WERI-Rb-1 (cell line): ENCODE measurements at regions not wholly inside any gene's neighbourhood (a gene's known extent, or its start where the extent isn't known, plus 50 kb on each side); places are given as distances from the start of the nearest gene placed in this dataset.

Experiments
- DNase-seq: peaks from one replicate; pipeline ENCODE4 v3.0.0-alpha.2; 2020
- H3K27ac ChIP-seq: fragments of 250-450 bp; sonication (Bioruptor Pico); 2 replicates; pipeline ENCODE4 v1.5.1; 2020; ENCODE audit warnings: mild to moderate bottlenecking, moderate library complexity
- H3K27me3 ChIP-seq: fragments of 250-450 bp; sonication (Bioruptor Pico); 2 replicates; pipeline ENCODE4 v1.5.1; 2021; ENCODE audit warnings: mild to moderate bottlenecking, low read depth, moderate library complexity; ENCODE audit not compliant: insufficient read depth, severe bottlenecking
- H3K36me3 ChIP-seq: fragments of 250-450 bp; sonication (Bioruptor Pico); 2 replicates; pipeline ENCODE4 v1.5.1; 2020; ENCODE audit warnings: mild to moderate bottlenecking, moderate library complexity
- H3K4me3 ChIP-seq: 2 replicates; pipeline ENCODE4 v1.5.1; 2011; ENCODE audit warnings: low read depth, mild to moderate bottlenecking, control low read depth, low read length
- H3K9me3 ChIP-seq: fragments of 250-450 bp; sonication (Bioruptor Pico); 2 replicates; pipeline ENCODE4 v1.5.1; 2021; ENCODE audit warnings: mild to moderate bottlenecking, moderate library complexity; ENCODE audit not compliant: severe bottlenecking
- TF ChIP-seq, protein P1 (sequence below): IDR thresholded peaks from 2 replicates; pipeline ENCODE4 v1.5.1; 2011; ENCODE audit warnings: low read depth, mild to moderate bottlenecking, control low read depth, inconsistent platforms, low read length

DNA sequence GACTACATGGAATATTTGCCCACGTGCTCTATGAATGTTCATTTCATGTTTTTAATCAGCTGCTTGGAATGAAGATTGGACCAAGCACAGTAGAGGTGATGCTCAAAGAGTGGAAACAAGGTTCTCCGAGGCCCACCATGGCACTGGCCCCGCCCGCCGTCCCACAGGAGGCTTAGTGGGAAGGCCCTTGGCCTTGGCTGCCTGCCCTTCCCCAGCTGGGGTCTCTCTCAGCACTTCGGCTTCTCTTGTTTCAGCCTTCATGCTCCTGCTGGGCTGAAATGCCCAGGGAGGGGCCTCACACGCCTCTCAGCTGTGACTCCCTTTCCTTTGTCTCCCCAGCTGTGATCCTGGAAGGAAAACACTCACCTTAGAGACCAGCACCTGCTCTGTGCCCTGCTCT lies 833.2 kb downstream of the GALR1 start:
- H3K4me3 ChIP-seq, result no peak overlapping the region
- TF ChIP-seq, protein P1, sequence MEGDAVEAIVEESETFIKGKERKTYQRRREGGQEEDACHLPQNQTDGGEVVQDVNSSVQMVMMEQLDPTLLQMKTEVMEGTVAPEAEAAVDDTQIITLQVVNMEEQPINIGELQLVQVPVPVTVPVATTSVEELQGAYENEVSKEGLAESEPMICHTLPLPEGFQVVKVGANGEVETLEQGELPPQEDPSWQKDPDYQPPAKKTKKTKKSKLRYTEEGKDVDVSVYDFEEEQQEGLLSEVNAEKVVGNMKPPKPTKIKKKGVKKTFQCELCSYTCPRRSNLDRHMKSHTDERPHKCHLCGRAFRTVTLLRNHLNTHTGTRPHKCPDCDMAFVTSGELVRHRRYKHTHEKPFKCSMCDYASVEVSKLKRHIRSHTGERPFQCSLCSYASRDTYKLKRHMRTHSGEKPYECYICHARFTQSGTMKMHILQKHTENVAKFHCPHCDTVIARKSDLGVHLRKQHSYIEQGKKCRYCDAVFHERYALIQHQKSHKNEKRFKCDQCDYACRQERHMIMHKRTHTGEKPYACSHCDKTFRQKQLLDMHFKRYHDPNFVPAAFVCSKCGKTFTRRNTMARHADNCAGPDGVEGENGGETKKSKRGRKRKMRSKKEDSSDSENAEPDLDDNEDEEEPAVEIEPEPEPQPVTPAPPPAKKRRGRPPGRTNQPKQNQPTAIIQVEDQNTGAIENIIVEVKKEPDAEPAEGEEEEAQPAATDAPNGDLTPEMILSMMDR, result no peak

DNA sequence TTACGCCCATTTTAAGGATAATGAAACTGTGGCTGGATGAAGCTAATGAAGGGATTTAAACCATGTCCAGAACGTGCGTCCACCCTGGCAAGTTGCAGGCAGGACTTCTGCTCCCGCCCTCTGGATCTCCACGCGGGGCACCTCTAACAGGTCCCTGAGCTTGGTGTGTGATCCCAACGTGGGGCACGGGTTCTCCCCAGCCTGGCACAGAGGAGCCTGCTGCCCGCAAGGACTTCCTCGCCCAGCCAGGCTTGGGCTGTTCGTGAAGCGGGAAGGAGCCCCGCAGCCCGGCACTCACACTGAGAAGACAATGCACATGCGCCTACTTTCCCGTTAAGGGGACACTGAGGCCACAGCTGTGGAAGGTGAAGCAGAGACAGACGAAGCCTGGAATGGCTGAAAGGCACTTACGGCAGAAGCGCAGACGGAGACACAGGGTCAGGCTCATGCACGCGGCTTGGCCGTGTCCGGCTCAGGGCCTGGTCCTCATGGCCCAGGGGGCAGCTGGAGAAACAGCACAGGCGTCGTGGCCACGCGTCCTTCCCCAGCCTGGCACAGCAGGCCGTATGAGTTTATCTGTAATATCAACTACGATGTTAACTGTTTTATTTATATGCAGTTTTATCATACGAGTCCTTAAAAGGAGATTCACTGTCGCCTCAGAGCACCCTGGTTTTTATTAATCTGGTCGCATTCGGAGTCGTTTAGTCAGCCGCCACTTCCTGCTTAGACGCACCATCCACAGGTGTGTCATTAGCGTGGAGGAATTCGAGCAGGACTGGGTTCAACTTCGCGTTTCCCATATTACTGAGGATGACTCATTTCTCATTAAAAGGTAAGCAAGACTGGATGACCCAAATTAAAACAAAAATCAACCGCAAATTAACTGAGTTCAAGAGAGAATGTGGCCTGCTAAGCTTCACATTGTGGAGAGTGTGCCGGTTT lies 835.9 kb downstream of the GALR1 start:
- Histone ChIP-seq H3K4me3 (no peak overlapping the region), H3K9me3 (no peaks in the 10 kb centered on the region), H3K36me3 (no peaks in the 10 kb centered on the region), H3K27ac (no peak overlapping the region), H3K27me3 (no peaks in the 10 kb centered on the region)
- TF ChIP-seq, protein P1, result no peak
- no peak for DNase-seq

More for the DNA sequence above, 833.2 kb downstream of the GALR1 start:
- Histone ChIP-seq H3K27ac (no peak overlapping the region), H3K27me3 (no peaks in the 10 kb centered on the region), H3K9me3 (no peaks in the 10 kb centered on the region), H3K36me3 (no peaks in the 10 kb centered on the region)
- DNase-seq, result no peak

DNA sequence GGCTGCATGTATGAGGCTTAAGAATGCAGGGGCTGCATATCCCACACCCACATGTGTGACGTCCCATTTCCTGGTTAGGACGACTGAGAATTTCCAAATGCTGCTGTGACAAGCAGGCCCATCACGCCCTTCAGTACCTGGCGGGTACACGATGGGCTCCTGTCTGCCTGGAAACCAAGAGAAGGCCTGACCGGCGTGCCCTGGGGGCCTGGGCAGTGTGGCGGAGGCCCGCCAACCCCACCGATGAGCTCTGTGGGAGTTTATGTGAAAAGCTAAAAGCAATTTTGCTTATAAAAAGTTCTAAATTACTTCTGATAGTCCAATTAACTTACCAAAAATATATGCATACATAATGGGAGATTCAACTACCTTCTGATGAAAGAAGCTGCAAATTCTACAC lies 837.3 kb downstream of the GALR1 start:
- no peak for DNase-seq
- no peak overlapping the region for H3K4me3 ChIP-seq
- TF ChIP-seq, protein P1, result no peak
- H3K27ac ChIP-seq, result no peak overlapping the region
- H3K27me3 ChIP-seq, result no peaks in the 10 kb centered on the region
- no peaks in the 10 kb centered on the region for H3K9me3 ChIP-seq
- H3K36me3 ChIP-seq, result no peaks in the 10 kb centered on the region

GRCh38 chr18:78087338-78087737 lies 837.7 kb downstream of the GALR1 start:
- TF ChIP-seq, protein P1, result 0 out of 2 replicates have a peak, but pooled peaks have one; percentile 13
- no peaks in the 10 kb centered on the region for H3K36me3 ChIP-seq
- H3K27ac ChIP-seq, result no peak overlapping the region
- H3K27me3 ChIP-seq, result no peaks in the 10 kb centered on the region
- no peaks in the 10 kb centered on the region for H3K9me3 ChIP-seq
- H3K4me3 ChIP-seq, result no peak overlapping the region
- DNase-seq, result no peak

DNA sequence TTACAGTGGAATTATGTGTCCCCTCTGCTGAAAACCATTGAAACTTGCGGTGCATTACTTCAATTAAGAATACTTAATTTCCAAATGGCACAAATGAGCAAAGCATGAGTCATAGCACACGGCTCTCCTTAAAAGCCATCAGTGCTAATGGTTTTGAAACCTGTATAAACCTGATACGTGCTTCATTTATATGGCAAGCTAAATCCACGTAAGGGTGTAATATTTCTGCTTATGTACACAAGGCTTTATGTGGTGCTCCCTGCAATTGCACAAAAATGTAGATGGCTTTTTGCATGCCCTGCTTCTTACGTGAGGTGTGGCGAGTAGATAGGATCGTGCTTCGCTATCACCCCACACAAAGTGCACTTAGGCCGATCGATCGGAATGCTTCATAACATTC lies 840.9 kb downstream of the GALR1 start:
- Histone ChIP-seq H3K27ac (no peak overlapping the region), H3K27me3 (no peaks in the 10 kb centered on the region), H3K4me3 (no peak overlapping the region), H3K36me3 (no peaks in the 10 kb centered on the region), H3K9me3 (no peaks in the 10 kb centered on the region)
- DNase-seq, result no peak
- TF ChIP-seq, protein P1, result no peak

DNA sequence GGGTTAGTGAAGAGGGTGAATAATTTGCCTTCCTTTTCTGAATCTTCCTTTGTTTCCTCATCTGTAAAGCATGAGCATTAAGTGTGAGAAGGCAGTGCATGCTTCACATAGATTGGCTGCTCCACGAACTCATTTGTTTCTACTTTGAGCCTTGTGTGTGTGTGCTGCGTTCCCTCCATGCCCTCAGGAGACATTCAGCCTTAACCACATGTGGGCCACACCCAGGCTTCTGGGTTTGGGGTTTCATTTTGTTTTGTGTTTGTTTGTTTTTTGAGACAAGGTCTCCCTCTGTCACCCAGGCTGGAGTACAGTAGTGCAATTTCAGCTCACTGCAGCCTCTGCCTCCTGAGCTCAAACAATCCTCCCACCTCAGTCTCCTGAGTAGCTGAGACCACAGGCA lies 843.3 kb downstream of the GALR1 start:
- no peak overlapping the region for H3K4me3 ChIP-seq
- no peak for DNase-seq
- TF ChIP-seq, protein P1, result no peak
- no peaks in the 10 kb centered on the region for H3K27me3 ChIP-seq
- H3K9me3 ChIP-seq, result no peaks in the 10 kb centered on the region
- H3K27ac ChIP-seq, result no peak overlapping the region
- H3K36me3 ChIP-seq, result no peaks in the 10 kb centered on the region
